SU-DHL-6 (cell line): ENCODE measurements at regions not wholly inside any gene's neighbourhood (a gene's known extent, or its start where the extent isn't known, plus 50 kb on each side); places are given as distances from the start of the nearest gene placed in this dataset.
"Not testable (repeated sequence)": the region's sequence is repeated elsewhere in the genome, so short reads cannot be mapped to it uniquely, and the experiment has no call there.

Source experiments
- H2AFZ ChIP-seq: fragments of 200-600 bp; sonication (generic); 2 replicates; pipeline ENCODE4 v1.6.1; 2014; ENCODE audit warnings: low read depth, mild to moderate bottlenecking, moderate library complexity, mixed read lengths, antibody characterized with exemption, low read length; ENCODE audit not compliant: severe bottlenecking
- H3F3A ChIP-seq: fragments of 200-600 bp; shearing (Covaris generic); 2 replicates; pipeline ENCODE4 v1.6.0; 2016; ENCODE audit warnings: antibody characterized with exemption, mild to moderate bottlenecking; ENCODE audit not compliant: insufficient read depth
- H3K27ac ChIP-seq: fragments of 200-600 bp; sonication (generic); 2 replicates; pipeline ENCODE4 v1.5.1; 2016; ENCODE audit warnings: low read depth, mild to moderate bottlenecking, low read length, moderate library complexity, mixed read lengths
- H3K27me3 ChIP-seq: fragments of 200-600 bp; sonication (generic), shearing (Covaris generic); 2 replicates; pipeline ENCODE4 v1.6.0; 2014; ENCODE audit warnings: mild to moderate bottlenecking, low read length
- H3K36me3 ChIP-seq: fragments of 200-600 bp; sonication (generic); 2 replicates; pipeline ENCODE4 v1.6.1; 2014; ENCODE audit warnings: mild to moderate bottlenecking, low read length, mixed read lengths
- H3K4me2 ChIP-seq: fragments of 300-600, 200-600 bp; shearing (Covaris generic), sonication (generic); 2 replicates; pipeline ENCODE4 v1.6.0; 2014; ENCODE audit warnings: low read length, low read depth, mild to moderate bottlenecking; ENCODE audit not compliant: poor library complexity, severe bottlenecking
- H3K4me3 ChIP-seq: fragments of 200-600 bp; sonication (generic); 2 replicates; pipeline ENCODE4 v1.5.1; 2014; ENCODE audit warnings: antibody characterized with exemption, low read length, mild to moderate bottlenecking, mixed read lengths; ENCODE audit not compliant: insufficient read depth, poor library complexity, severe bottlenecking
- H3K79me2 ChIP-seq: fragments of 200-600 bp; sonication (generic); 2 replicates; pipeline ENCODE4 v1.6.1; 2014; ENCODE audit warnings: mild to moderate bottlenecking, low read length, moderate library complexity; ENCODE audit not compliant: insufficient read depth
- H3K9ac ChIP-seq: fragments of 200-600 bp; sonication (generic); 2 replicates; pipeline ENCODE4 v1.7.0; 2014; ENCODE audit warnings: mild to moderate bottlenecking, low read length
- H3K9me2 ChIP-seq: fragments of 200-600 bp; sonication (generic); replicated peaks from 2 replicates; pipeline ENCODE4 v1.6.1; 2014; ENCODE audit warnings: low read length; ENCODE audit not compliant: insufficient read depth
- H3K9me3 ChIP-seq: fragments of 200-600 bp; sonication (generic); 2 replicates; pipeline ENCODE4 v1.6.1; 2014; ENCODE audit warnings: low read length, mixed read lengths; ENCODE audit not compliant: insufficient read depth
- H4K20me1 ChIP-seq: fragments of 200-600 bp; sonication (generic); 2 replicates; pipeline ENCODE4 v1.6.1; 2014; ENCODE audit warnings: low read depth, mild to moderate bottlenecking, antibody characterized with exemption, low read length, moderate library complexity, mixed read lengths
- EZH2phosphoT487 ChIP-seq: fragments of 200-600 bp; sonication (generic), shearing (Covaris generic); conservative IDR thresholded peaks from 2 replicates; pipeline ENCODE4 v1.6.1; 2018; ENCODE audit warnings: mild to moderate bottlenecking, antibody characterized with exemption, low read length, moderate library complexity, mixed read lengths
- TF ChIP-seq, protein P1 (sequence below): fragments of 200-600 bp; sonication (generic); IDR thresholded peaks from one replicate; pipeline ENCODE4 v1.5.1; 2017; ENCODE audit warnings: antibody characterized with exemption, mild to moderate bottlenecking, low read length, moderate library complexity; ENCODE audit not compliant: insufficient read depth, poor library complexity, severe bottlenecking

GRCh38 chr12:9464408-9464807, 143.3 kb downstream of the KLRB1 start:
- Histone ChIP-seq H3K4me2 (no peak overlapping the region), H3K9me2 (no peaks in the 10 kb centered on the region), H3K9me3 (no peaks in the 10 kb centered on the region), H2AFZ (no peak overlapping the region), H3K27ac (no peak overlapping the region), H4K20me1 (no peaks in the 10 kb centered on the region), H3K27me3 (no peaks in the 10 kb centered on the region), H3K79me2 (no peaks in the 10 kb centered on the region), H3K36me3 (no peaks in the 10 kb centered on the region), H3K4me3 (no peak overlapping the region), H3K9ac (no peak overlapping the region), H3F3A (no peaks in the 10 kb centered on the region)
- TF ChIP-seq, protein P1, sequence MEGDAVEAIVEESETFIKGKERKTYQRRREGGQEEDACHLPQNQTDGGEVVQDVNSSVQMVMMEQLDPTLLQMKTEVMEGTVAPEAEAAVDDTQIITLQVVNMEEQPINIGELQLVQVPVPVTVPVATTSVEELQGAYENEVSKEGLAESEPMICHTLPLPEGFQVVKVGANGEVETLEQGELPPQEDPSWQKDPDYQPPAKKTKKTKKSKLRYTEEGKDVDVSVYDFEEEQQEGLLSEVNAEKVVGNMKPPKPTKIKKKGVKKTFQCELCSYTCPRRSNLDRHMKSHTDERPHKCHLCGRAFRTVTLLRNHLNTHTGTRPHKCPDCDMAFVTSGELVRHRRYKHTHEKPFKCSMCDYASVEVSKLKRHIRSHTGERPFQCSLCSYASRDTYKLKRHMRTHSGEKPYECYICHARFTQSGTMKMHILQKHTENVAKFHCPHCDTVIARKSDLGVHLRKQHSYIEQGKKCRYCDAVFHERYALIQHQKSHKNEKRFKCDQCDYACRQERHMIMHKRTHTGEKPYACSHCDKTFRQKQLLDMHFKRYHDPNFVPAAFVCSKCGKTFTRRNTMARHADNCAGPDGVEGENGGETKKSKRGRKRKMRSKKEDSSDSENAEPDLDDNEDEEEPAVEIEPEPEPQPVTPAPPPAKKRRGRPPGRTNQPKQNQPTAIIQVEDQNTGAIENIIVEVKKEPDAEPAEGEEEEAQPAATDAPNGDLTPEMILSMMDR = no peak
- no peak for TF ChIP-seq EZH2phosphoT487

DNA sequence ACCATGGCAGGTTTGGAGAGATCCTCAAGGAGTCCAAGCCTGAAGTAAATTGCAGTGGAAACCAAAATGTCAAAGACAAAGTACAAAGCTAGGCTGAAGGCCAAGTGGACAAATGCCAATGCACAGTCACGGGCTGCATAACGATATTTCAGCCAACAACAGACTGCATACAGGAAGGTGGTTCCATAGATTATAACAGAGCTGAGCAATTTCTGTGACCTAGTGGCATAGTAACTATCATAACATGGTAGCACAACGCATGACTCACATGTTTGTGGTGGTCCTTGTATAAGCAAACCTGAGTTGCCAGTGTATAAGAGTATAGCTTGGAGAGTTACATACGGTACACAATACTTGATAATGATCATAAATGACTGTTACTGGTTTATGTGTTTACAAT, 152.2 kb downstream of the KLRB1 start:
- not testable (repeated sequence) for H3K36me3 ChIP-seq, H4K20me1 ChIP-seq, H3K27me3 ChIP-seq, H3K4me2 ChIP-seq, H3F3A ChIP-seq, H3K9me3 ChIP-seq, H3K27ac ChIP-seq, H3K79me2 ChIP-seq, H3K9me2 ChIP-seq, H3K9ac ChIP-seq, H2AFZ ChIP-seq, H3K4me3 ChIP-seq

GRCh38 chr12:9454021-9454420, 153.7 kb downstream of the KLRB1 start:
- H3K79me2 ChIP-seq, H3K4me3 ChIP-seq, H2AFZ ChIP-seq: not testable (repeated sequence)

GRCh38 chr12:9450127-9450567, 157.6 kb downstream of the KLRB1 start:
- H3K36me3 ChIP-seq, H3K79me2 ChIP-seq, H4K20me1 ChIP-seq, H2AFZ ChIP-seq, H3K9ac ChIP-seq, H3K4me3 ChIP-seq, H3K9me2 ChIP-seq, H3K27me3 ChIP-seq, H3F3A ChIP-seq, H3K9me3 ChIP-seq, H3K27ac ChIP-seq, H3K4me2 ChIP-seq: not testable (repeated sequence)

More at GRCh38 chr12:9454021-9454420, 153.7 kb downstream of the KLRB1 start:
- H4K20me1 ChIP-seq, H3K9ac ChIP-seq, H3K9me3 ChIP-seq, H3F3A ChIP-seq, H3K36me3 ChIP-seq, H3K27ac ChIP-seq, H3K4me2 ChIP-seq, H3K9me2 ChIP-seq, H3K27me3 ChIP-seq: not testable (repeated sequence)

DNA sequence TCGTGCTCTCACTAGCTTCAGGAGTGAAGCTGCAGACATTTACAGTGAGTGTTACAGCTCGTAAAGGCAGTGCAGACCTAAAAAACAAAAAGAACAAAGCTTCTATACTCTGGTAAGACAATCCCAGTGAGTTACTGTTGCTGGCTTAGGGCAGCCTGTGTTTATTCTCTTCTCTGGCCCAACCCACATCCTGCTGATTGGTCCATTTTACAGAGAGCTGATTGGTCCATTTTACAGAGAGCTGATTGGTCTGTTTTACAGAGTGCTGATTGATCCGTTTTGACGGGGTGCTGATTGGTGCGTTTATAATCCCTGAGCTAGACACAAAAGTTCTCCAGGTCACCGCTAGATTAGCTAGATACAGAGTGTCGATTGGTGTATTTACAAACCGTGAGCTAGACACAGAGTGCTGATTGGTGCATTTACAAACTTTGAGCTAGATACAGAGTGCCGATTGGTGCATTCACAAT, 158.0 kb downstream of the KLRB1 start:
- H3K9ac ChIP-seq, H3K27ac ChIP-seq, H4K20me1 ChIP-seq, H3K27me3 ChIP-seq, H3K9me3 ChIP-seq, H3K4me2 ChIP-seq, H3K9me2 ChIP-seq, H3F3A ChIP-seq, H3K4me3 ChIP-seq, H3K79me2 ChIP-seq, H2AFZ ChIP-seq, H3K36me3 ChIP-seq: not testable (repeated sequence)
